HEK293T (cell line): ENCODE measurements at regions not wholly inside any gene's neighbourhood (a gene's known extent, or its start where the extent isn't known, plus 50 kb on each side); places are given as distances from the start of the nearest gene placed in this dataset.

Experiments
- ARNT ChIP-seq: fragments of 450-650 bp; IDR thresholded peaks from 2 replicates; pipeline ENCODE4 v1.6.1; 2017; ENCODE audit warnings: mild to moderate bottlenecking
- BHLHE40 ChIP-seq: fragments of 450-650 bp; IDR thresholded peaks from 2 replicates; pipeline ENCODE4 v1.6.1; 2016; ENCODE audit warnings: mild to moderate bottlenecking, moderate library complexity, borderline replicate concordance
- HDGF ChIP-seq: fragments of 450-650 bp; IDR thresholded peaks from 2 replicates; pipeline ENCODE4 v1.6.1; 2017; ENCODE audit warnings: antibody characterized with exemption, borderline replicate concordance
- L3MBTL2 ChIP-seq: fragments of 450-650 bp; conservative IDR thresholded peaks from 2 replicates; pipeline ENCODE4 v1.6.1; 2016; ENCODE audit warnings: mild to moderate bottlenecking
- LEF1 ChIP-seq: fragments of 450-650 bp; IDR thresholded peaks from 2 replicates; pipeline ENCODE4 v1.6.1; 2017; ENCODE audit warnings: mild to moderate bottlenecking, borderline replicate concordance
- PKNOX1 ChIP-seq: fragments of 450-650 bp; IDR thresholded peaks from 2 replicates; pipeline ENCODE4 v1.6.1; 2016

DNA sequence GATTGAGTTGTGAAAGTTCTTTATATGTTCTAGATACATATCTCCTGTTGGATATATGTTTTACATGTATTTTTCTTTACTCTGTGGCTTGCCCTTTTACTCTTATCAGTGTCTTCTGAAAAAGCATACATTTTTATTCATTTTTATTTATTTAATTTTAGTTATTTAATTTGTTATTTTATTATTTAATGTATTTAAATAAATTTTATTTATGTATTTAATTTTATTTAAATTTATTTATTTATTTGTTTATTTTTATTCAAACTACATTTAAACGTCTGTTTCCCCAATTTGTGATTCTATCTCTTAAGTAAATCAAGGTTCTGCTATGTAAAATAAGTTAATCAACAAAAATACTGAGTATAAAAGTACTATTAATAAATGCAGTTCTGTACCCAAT, 279.1 kb upstream of the AKR1E2 start:
- TF ChIP-seq BHLHE40 (no peak), PKNOX1 (no peak), HDGF (no peak), LEF1 (no peak), L3MBTL2 (no peak), ARNT (no peak)
